HG02571 (cell line): ENCODE measurements at regions not wholly inside any gene's neighbourhood (a gene's known extent, or its start where the extent isn't known, plus 50 kb on each side); places are given as distances from the start of the nearest gene placed in this dataset.
"Not testable (repeated sequence)": the region's sequence is repeated elsewhere in the genome, so short reads cannot be mapped to it uniquely, and the experiment has no call there.

Source experiments
- ATAC-seq: cut with Tn5 transposase; IDR thresholded peaks from one replicate; pipeline ENCODE4 v1.9.1; 2021; ENCODE audit warnings: mild to moderate bottlenecking, moderate library complexity; ENCODE audit not compliant: unreplicated experiment

DNA sequence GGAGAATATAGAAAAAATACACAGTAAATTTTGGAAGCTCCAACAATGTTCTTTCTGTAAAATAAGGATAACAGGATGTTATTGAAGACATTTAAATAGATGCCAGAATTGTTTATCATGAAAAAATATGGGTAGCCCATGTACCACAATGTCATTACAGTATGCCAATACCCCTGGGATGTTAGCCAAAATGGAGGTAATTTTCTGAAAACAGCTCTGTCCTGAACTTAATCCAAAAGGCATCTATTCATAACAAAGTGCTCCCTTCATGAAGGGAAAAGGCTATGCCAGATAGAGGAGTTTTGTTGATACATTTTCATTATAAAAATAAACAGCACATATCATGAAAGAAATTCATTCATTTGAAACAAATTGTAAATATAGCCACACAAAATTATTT, 1902.6 kb upstream of the AGA start:
- no peak for ATAC-seq

DNA sequence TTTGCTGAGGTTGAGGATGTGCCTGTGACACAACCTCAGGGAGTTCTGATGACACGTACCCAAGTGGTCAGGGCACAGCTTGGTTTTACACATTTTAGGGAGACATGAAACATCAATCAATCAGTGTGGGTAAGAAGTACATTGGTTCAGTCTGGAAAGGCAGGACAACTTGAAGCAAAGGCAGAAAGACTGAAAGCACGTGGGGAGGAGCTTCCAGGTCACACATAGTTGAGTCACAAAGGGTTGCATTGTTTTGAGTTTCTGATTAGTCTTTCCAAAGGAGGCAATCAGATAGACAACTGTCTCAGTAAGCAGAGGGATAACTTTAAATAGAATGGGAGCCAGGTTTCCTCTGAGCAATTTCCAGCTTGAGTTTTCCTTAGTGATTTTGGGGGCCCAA, 1910.0 kb upstream of the AGA start:
- ATAC-seq = no peak

DNA sequence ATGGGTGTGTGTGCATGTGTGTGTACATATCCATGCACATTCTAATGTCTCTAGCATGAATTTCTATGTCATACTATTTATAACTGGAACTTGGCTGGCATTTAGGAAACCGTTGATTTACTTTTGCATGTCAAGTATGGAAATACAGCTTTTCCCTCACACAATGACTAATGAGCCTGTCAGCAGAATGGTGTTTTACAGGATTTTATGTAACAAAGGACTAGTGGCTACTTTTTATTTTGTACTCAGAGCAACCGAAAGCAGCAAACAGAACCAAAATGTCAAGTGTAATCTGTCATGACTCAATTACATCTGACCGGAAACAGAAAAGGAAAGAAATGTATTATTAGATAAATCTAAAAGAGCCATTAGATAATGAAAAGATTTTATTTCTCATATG, 1911.5 kb upstream of the AGA start:
- ATAC-seq = no peak

DNA sequence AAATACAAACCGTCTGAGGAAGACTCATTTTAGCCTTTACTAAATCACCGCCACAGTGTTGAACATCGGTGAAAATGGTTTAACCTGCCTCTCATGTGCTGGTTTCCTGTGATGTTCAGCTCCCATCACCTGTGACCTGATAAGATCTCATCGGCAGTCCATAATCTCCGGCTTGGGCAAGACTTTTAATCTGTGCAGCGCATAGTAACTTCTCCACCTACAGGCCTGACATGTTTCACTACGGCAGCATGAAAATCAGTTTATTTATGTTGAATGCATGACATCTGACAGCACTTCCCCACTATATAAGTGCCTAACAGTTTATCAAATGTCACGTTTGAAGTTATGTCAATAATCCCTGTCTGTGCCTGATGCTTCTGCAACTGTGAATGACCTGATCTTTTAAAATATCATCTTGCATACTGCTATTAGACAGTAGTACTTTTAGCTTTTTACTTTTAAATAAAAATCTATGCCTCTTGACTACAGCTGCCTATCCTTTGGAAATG, 1919.8 kb upstream of the AGA start:
- no peak for ATAC-seq

DNA sequence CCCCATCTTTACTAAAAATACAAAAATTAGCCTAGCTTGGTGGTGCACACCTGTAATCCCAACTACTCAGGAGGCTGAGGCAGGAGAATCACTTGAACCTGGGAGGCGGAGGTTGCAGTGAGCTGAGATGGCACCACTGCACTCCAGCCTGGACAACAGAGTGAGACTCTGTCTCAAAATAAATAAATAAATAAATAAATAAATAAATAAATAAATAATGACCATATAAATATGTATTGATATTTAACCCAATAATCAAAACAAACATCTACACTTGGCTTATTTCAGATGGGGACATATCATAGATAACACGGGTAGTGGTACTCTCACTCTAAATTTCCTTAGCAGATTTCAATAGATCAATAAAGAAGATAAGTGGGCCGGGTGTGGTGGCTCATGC, 1923.7 kb upstream of the AGA start:
- not testable (repeated sequence) for ATAC-seq

DNA sequence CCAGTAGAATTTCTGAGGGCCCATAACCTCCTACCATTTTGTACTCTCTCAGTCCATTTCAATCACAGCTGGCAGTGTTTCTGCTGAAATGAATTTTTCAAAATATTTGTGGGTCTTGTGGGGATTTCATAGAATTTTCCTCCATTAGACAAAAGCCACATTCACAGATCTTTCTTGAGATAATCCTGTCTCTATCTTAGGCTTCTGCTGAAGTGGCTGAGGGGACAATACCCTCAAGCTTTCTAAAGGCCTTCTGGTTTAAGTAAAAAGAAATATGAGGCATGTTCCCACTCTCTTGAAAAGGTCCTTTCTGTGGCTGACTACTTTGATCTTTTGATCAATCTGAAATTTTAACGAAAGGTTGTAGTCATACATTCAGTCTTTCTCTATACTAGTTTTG, 1930.0 kb upstream of the AGA start:
- ATAC-seq = no peak

DNA sequence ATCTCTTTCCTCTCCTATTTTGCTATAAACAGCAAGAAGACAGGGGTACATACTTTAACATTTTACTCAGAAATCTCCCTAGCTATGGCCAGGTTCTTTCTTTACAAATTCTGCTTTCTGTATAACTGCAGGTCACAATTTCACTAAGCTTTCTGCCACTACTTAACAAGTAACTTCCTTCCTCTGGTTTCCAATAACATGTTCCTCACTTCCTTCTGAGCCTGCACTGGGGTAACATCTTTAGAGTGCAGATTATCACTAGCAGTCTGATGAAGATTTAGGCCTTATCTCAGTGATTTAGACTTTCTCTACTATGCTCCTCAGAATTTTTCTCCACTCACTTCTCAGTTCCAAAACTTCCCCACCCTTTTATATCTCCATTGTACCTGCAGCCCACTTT, 1930.5 kb upstream of the AGA start:
- ATAC-seq = no peak

DNA sequence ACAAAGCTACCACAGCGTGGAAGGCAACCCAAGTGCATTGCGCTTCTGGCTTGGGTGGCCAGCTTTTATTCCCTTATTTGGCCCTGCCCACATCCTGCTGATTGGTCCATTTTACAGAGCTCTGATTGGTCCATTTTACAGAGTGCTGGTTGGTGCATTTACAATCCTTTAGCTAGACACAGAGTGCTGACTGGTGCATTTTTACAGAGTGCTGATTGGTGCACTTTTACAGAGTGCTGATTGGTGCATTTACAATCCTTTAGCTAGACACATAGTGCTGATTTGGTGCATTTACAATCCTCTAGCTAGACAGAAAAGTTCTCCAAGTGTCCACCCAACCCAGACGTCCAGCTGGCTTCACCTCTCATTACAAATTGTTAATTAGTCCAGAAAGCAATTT, 1936.6 kb upstream of the AGA start:
- not testable (repeated sequence) for ATAC-seq

DNA sequence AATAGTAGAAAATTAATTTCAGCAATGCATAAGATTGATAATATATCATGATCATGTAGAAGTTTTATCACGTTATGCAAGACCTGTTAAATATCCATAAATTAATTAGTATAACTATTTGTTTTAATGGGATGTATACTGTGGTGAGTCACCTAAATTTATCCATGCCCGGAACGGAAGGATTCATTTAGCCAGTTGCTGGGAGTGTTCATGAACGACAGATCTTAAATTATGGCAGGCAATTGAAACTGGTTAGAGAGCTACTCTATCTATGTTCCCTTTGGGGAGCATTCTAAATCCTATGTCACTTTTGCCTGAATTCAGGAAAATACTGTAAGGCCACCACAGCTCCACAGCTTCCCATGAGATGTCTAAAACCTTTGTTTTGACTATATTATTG, 1950.5 kb upstream of the AGA start:
- ATAC-seq = no peak

DNA sequence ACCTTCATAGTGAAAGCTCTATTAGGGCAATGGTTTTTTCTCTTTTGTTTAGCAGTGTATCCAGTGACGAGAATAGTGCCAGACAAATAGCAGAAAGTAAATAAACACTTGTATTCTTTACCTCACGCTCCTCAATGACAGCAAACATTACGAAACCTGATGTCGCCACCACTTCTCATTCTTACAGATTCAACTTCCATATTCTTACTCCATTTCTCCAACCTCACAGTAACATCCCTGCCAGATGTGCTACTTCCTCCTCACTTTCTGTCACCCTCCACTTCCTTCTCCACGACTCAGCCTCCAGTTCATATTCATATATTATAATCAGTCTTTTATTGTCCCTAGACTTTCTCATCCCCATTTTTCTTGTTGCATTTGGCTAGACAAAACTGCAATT, 1956.2 kb upstream of the AGA start:
- no peak for ATAC-seq

DNA sequence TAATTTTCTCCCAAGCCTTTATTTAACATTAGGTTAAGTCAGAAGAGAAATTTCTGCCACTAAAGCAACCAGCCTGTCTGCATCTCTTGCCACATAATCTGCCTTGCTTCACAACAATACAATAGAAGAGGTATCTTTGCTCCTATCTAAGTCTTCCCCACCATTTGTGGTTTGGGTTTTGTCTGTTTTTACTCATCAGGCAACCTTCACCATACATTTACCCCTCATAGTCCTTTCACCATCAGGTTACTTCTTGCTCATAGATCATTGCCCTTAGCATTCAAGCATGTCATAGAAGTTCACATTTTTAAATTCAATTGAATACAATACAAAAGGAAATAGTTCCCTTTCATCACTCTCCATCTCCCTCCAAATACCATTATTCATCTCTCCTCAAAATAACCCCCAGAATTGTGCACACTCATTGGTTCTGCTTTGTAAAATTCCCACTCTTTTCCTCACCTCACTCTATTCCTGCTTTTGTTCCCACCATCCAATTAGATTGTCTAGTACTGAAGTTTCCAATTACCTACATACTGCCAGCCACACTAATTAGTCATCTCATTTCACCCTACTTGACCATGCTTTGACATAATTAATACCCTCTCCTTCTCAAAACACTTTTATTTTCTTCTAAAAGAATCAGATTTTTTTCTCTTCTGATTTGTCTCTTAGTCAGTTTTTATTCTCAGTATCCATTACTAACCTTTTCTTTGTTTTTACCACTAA, 1957.0 kb upstream of the AGA start:
- no peak for ATAC-seq

DNA sequence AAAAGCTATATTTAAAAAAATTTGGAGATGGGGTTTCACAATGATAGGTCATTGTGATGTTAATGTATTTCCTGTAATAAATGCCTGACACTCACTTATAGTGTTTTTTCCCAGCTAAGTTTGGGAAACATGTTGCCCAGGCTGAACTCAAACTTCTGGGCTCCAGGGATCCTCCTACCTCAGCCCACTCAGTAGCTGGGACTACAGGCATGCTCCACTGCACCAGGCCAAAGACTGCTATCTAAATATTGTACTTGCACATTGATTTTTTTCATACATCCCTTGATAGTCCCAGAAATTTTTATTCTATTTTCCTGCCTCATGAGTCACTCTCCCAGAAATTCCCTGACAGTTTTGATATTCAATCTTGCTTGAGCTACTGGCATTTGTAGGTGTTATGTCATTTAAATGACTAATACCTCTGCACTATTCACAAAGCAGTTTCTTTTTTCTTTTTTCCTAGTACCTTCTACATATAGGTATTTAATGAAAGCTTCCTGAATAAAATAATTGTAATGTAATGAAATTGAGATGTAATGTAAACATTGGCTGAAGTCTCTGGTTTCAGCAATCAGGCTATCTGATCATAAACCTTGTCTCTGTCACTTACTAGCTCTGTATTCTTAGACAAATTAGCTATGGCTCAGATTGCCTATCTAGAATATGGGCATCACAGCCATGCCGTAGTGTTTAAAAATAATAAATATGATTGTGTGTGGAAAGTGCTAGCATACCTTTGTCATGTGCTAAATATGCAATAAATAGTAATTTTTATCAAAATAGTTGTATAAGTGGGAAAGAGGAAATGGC, 1973.0 kb upstream of the AGA start:
- no peak for ATAC-seq

DNA sequence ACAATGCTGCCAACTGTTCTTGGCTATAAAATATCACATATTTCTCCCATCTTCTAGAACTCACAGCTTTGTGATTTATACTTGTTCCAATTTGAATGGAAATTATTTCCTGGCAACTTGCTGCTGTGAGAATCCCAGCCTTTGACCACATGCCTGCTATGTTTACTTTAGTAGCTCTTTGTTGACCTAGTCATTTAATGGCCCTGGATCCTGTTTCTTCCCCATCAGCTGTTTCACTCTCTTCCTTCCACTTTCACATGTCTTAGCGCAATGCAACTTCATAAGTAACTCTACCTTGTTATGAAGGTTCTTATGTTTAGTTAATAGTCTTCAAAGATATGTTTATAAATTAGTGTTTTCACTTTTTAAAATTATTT, 1973.6 kb upstream of the AGA start:
- no peak for ATAC-seq

DNA sequence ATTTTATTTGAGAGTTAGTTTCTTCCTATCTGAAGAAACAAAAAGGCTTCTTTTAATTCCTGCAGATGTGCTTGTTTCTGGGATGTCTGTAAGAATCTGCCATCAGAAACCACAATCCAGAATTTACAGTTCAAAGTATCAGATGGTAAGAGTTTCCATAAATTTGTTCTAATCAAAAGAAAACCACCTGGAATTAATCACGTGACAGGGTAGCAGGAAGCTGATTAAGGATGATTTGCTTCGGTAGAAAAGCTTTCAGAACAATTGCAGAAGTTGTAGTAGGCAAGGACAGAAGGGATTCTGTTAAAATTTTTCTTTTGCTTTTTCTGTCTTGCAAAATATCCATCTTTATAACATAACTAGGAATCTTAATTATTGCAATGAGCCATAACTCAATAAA, 1975.1 kb upstream of the AGA start:
- no peak for ATAC-seq

DNA sequence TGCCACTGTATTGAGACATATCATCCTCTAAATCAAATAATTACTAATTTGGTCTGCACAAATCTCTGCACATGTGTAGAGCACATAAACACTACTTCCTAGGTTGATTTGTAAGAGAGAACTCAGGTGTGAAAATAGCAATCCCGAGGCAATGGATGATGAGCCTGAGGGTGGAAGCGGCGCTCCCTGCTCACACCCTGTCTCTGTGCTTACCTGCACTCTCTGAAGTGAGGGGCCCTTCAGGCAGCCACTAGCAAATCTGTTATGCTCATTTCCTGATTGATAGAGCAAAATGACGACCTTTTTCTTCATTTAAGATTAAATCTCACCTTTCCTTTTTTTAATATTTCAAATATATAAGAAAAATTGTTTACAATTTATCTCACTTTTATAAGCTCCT, 1995.7 kb upstream of the AGA start:
- no peak for ATAC-seq

DNA sequence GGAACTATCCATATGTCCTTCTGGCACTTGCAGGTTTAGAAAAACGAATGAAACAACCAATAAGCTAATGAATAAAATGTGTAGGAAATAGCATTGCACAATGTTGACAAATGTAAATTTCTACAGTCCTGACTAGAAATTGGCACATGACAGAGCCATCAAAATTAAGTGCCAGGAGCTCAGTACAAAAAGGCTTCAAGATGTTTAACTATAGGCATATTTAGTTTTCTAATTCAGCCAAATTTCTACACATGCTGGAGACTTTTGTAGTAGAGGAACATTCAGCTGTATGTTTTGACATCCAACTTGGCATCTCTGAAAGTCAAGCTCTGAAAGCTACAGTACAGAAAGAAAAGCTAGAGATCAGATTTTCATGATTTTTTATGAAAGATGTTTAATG, 1999.4 kb upstream of the AGA start:
- no peak for ATAC-seq

DNA sequence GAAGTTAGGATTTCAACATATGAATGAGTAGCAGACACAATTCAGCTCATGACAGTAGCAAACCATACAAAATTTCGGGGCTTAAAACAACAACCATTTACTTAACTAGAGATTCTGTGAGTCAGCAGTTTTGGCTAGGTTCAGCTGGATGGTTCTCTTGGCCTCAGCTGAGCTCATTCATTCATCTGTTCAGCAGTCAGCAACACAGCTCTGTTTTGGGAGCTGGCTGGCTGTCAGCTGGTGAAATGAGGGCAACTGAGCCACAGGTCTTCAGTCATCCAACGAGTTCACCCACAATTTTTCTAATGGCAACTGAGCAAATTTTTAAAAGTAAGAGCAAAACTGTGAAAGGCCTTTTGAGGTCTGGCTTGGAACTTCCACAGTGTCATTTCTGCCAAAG, 2005.1 kb upstream of the AGA start:
- no peak for ATAC-seq

DNA sequence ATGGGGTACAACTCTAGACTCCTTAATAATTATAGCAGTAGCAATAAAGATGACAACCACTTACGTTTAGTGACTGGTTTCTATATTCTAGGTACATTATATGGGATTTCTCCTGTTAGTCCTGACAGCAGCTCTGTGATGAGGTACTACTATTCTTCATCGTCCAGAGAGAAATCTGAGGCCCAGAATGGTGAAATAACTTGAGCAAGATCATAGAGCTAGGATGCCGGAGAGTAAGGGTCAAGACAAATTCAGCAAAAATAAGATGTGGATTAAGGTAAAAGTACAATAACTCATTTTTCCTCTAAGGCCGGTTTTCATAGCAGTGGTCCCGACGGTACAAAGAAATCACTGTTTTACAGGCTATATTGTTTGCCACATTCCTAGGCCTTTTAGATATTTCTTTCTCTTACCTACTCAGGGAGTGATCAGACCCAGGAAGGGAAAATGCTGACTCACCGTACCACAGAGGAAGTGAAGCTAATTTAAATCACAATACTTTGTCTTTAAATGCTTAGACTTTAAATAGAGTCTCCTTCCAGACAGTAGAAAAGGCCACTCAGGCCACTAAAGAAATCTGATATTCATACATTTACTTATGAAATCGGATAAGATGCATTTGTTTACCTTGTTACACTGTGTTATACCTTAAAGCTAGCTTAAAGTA, 2023.0 kb upstream of the AGA start:
- ATAC-seq = no peak

DNA sequence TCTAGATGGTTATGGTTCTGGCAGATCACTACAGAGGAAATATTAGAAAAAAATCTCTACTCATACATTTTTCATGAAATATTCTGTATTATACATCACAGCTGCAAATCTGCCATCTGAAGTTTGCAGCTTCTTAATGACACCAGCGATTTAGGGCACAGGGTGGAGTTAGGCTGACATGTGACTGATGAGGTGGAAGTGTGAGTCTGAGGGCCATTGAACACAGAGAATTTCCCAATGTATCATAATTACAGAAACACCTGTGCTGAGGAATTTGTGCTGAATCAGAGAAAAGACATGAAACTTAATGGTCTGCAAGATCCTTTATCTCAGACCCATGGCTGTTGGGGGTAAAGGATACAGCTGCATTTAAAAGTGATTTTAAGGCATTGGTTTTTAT, 2025.6 kb upstream of the AGA start:
- ATAC-seq = no peak

DNA sequence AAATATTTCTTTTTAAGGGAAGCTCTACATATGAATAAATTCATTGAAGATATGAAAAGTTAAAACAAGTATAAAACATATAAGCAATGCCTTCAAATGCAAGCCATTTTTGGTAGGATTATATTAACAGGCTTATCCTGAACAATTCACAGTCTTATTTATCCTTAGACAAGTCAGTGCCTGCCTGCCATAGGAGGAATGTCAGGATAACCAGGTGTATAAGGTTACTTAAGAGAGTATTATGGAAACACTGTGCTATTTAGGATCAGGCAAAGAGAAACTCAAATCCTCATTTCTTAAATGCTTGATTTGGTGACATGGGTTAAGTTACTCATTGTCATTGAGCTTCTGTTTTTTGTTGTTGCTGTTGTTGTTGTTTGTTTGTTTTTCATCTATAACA, 2029.9 kb upstream of the AGA start:
- no peak for ATAC-seq

DNA sequence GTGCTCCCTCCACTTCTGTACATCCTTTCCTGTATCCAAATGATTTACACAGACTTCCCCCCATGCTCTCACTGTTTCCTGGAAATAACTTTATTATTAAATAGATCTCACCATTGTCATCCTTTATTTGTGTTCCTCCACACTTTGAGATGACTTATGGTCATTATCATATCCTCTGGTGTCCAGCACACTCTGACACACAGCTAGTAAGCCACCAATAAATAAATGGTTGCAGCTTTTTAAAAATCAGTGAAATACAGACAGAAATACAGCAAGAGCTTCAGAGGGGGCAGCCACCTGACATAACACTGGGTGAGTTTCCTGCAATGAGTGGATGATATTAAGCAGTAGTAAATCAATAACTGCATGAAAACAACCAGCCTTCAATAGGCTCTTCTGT, 2036.4 kb upstream of the AGA start:
- ATAC-seq = no peak

DNA sequence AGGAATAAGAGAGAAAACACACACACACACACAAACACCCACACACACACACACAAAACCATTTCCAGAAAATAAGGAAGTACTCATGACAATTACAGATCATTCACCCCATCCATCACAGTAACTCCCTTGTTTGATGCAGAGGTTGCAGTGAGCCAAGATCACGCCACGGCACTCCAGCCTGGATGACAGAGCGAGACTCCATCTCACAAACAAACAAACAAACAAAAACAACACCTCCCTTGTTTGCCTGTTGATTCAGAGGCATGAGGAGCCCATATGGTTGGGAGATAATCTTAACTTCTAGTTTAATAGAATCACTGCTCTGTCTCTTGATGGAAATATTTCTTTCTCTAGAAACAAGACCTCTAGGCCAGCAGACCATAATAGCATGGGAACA, 2043.5 kb upstream of the AGA start:
- no peak for ATAC-seq
